Medulla oblongata (tissue), 1 donor: ENCODE measurements at regions not wholly inside any gene's neighbourhood (a gene's known extent, or its start where the extent isn't known, plus 50 kb on each side); places are given as distances from the start of the nearest gene placed in this dataset.

Source experiments
- DNase-seq: peaks from one replicate; pipeline ENCODE4 v3.0.0-alpha.2; 2015; ENCODE audit errors: extremely low spot score

DNA sequence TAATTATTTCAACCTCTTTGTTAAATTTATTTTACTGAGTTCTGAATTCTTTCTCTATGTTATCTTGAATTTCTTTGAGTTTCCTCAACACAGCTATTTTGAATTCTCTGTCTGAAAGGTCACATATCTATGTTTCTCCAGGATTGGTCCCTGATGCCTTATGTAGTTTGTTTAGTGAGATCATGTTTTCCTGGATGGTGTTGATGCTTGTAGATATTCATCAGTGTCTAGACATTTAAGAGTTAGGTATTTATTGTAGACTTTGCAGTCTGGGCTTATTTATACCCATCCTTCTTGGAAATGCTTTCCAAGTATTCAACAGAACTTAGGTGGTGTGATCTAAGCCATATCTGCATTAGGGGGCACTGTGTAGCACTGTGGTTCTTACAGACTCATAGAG, 70.2 kb upstream of the SLC27A6 start:
- no peak for DNase-seq

DNA sequence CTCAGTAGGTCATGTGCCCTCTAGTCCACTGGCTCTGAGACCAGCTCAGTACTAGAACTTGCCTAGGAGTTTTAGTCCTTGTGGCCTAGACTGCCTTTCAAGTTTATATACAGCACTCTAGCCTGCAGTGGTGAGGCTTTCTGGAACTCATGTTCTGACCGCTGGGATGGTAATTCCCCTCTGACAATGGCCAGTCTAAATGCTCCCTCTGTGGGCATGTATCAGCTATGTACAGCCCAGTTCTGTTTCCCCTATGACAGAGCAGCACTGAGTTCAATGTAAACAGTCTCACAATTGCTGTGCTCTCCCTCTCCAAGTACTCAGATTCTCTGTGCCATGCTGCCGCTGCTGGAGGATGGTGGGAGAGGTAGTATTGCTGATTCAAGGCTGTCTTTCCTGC, 68.6 kb upstream of the SLC27A6 start:
- DNase-seq: no peak

DNA sequence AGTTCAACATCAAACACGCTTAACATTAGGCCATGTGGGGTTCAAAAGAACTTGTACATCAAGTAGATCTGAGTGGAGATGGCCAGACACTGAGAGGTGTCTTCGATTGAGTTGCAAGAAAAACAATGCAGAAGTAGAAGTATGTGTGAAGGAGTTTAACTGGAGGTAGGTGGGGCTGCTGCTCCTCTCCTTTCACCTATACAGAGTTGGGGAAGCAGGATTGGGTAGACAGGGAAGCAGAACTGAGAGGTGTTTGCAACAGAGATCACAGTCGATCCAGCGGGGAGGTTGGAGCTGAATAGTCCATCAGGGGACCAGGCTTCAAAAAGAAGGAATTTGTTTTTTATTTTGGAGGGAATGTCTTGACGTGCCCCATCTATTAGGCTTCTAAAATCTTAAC, 61.7 kb upstream of the SLC27A6 start:
- DNase-seq: no peak

DNA sequence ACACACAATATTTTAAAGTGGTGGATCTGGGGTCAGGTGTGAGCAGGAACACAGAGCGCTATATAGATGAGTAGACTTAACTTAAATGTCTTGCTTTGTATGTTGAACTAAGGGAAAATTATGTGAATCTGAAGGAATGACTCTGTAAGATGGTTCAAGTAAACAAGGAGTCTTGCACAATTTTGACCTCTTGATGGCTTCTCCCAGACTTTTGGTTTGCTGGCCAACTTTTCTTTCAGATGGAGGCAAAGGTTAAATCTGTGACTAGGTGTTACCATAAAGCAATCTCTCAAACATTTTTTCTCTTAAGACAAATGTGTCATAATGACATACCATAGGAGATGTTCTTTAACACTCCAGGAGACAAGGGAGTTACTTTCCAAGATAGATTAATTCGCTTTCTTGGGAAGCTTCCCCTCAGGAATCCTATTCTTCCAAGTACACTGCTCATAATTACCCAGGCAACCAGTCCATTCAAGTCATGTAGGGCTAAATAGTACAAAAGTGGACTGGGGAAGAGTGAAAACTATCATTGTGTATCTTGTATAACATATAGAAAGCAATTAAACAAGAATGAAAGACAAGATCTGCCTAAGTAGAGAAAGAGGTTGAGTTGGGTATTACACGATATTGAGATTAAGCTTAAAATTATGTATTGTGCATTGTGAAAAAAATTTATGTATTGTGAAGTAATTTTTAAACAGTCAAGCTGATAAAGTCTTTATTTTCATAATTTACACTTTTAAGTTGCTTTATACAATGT, 60.3 kb upstream of the SLC27A6 start:
- DNase-seq: no peak

DNA sequence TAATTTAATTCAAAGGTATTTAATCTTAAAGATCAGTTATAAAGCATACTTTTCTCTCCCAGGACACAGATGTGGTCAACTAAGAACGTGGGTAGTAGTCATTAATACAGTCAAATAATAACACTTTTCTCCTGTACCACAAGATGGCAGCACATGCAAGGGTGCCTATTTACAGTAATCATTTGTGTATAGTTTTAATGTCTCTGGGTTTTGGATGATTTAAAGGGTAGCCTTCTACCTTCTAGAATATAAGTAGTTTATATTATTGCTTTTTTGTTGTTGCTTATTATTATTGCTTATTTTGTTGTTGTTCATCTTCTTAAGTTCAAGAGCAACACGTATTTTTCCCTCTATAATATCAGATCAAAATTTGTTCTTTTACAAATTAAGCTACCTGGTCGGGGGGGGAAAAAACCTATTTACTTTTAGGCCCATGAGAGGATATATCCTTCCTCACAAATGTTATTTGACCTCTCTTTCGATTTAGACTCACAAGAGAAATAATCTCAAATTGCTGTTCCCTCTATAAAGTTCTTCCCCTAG, 59.6 kb upstream of the SLC27A6 start:
- DNase-seq: peak; percentile 89

DNA sequence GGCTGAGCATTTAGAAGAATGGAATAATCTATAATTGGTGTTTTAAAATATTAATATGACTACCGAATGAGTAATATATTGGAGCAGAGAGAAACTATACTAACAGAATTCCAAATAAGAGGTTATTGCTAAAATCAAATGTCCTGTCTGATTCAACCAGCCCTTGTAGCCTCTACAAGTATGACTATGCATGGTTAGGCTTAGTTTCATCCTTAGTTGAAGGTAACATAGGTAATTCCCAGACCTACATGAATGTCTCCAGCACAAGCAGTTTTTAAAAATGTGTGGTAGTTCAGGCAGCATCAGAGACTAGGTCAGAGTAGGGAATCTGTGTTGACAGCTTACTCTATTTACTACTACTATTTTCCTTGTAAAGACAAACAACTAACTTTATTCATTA, 51.7 kb upstream of the SLC27A6 start:
- DNase-seq: no peak
